HG02610 (cell line): ENCODE measurements at regions not wholly inside any gene's neighbourhood (a gene's known extent, or its start where the extent isn't known, plus 50 kb on each side); places are given as distances from the start of the nearest gene placed in this dataset.
"Not testable (repeated sequence)": the region's sequence is repeated elsewhere in the genome, so short reads cannot be mapped to it uniquely, and the experiment has no call there.

Experiments
- ATAC-seq: cut with Tn5 transposase; IDR thresholded peaks from one replicate; pipeline ENCODE4 v1.9.1; 2021; ENCODE audit warnings: mild to moderate bottlenecking, moderate library complexity; ENCODE audit not compliant: unreplicated experiment

DNA sequence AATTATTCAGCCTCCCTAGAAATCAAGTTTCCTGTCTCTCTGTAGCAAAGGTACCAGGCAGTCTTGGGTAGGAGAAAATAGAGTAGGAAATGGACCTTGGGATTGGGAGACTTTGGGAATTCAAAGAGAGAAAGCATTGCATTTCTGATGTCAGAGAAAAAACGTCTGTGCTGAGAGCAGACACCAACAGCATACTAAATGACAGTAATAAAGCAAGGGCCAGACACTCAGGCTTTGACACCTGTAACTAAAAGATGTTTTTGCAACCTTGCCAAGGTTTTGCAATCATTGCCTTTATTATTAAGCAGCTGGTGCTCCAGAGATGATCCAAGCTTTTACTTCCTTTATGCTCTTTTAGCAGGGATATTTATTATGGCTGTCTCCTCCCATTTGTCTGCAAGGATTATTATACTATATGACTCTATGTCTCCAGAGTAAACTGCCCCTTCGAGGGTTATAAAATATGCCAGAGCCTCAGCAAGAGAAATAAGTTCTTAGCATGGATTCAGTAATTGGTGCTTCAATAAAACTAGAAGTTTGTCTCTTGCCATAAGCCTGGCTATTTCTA, 85.2 kb upstream of the GRAMD1B start:
- no peak for ATAC-seq

DNA sequence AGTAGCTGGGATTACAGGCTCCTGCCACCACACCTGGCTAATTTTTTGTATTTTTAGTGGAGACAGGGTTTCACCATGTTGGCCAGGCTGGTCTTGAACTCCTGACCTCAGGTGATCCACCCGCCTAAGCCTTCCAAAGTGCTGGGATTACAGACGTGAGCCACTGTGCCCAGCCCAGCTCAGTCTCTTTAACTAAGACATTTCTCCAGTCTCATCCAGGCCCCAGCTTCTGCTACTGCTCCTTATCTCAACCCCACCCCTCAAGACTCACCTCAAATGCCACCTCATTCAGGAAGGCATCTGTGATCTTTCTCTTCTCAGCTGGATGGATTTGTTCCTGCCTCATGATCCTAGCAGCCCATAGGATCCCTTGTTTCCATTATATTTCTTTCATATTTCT, 85.9 kb upstream of the GRAMD1B start:
- not testable (repeated sequence) for ATAC-seq

DNA sequence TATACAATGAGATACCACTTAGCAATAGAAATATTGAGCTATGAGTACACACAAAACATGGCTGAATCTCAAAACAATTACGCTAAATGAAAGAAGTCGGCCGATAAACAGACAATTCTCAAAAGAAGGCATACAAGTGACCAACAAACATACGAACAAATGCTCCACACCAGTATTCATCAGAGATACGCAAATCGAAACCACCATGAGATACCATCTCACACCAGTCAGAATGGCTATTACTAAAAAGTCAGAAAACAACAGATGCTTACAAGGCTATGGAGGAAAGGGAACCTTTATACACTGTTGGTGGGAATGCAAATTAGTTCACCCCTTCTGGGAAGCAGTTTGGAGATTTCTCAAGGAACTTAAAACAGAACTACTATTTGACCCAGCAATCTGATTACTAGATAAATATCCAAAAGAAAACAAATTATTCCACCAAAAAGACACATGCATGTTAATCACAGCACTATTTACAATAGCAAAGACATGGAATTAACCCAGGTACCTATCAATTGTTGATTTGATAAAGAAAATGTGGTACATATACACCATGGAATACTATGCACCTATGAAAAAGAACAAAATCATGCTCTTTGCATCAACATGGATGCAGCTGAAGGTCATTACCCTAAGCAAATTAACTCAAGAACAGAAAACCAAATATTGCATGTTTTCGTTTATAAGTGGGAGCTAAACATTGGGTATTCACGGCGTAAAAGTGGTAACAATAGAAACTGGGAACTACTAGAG, 90.9 kb upstream of the GRAMD1B start:
- ATAC-seq, result no peak

DNA sequence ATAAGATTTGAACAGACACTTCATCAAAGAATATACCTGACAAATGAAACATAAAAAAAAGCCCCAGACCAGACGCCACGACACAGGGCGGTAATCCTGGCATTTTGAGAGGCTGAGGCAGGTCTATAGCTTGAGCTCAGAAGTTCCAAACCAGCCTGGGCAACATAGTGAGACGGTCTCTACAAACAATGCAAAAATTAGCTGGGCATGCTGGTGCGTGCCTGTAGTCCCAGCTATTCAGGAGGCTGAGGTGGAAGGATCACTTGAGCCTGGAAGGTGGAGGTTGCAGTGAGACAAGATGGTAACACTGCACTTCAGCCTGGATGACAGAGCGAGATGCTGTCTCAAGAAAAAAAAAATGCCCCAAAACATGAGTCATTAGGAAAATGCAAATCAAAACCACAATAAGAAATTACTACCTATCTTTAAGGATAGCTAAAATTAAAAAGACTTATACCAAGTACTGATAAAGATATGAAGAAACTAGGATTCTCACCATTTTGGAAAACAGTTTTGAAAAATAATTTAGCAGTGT, 91.7 kb upstream of the GRAMD1B start:
- ATAC-seq, result no peak

DNA sequence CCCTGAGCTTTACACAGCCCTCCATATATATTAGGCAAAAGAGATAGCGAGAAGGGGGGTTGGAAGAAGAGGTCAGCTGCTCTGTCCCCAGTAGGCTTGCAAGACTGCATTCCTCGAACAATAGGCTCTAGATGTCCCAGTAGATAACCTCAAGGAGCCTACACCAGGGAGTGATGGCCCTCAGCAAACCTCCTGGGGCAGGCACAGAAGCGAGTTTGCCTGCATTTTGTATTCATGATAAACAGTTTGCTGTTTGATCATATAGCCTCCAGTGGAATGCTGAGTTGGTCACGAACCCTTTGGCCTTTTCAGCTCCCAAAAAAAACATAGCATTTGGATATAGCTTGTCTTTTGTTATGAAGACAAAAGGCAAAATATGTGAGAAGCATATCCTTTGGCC, 95.1 kb upstream of the GRAMD1B start:
- no peak for ATAC-seq

DNA sequence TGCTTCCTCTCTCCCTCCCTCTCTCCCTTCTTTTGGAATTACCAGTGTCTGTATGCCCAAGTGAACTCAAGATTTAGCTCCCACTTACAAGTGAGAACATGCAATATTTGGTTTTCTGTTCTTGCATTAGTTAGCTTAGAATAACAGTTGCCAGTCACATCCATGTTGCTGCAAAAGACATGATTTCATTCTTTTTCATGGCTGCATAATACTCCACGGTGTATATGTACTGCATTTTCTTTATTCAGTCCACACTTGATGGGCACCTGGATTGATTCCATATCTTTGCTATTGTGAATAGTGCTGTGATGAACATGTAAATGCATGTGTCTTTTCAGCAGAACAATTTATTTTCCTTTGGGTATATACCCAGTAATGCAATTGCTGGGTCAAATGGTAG, 97.5 kb upstream of the GRAMD1B start:
- ATAC-seq, result not testable (repeated sequence)

DNA sequence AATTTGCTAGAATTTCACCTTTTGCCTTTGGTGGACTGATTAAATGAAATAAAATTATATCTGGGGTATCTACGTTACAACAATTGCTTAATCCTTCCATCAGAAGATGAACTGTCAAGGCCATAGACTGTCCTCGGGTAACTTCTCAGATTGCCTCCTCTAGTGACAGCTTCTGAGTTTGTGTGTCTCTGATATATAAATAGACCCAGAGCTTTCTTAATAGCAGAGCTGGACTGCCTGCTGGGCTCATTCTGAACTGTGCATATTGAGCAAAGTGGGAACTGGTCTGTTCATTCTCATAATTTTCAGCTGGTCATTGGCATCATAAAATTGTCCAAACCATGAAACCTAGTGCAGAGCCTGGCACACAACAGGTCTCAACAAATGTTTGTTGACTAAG, 99.1 kb upstream of the GRAMD1B start:
- no peak for ATAC-seq

DNA sequence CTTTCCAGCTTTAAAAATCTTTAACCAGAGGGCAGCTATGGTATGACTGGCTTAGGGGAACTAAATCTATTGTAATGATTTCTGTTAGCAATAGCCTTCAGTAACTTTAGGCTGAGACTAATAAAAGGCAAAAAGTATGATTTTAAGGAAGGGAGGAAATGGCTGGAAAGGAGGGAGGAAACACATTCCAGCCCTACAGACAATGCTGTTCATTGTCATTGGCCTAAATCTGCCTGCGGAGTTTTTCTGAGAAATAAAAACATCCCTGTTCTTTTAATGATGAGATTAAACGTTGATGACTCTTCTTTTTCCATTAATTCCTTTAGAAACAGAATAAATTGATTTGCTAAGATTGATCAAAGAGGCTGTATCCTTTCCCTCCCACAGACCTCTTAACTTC, 99.6 kb upstream of the GRAMD1B start:
- ATAC-seq, result no peak

DNA sequence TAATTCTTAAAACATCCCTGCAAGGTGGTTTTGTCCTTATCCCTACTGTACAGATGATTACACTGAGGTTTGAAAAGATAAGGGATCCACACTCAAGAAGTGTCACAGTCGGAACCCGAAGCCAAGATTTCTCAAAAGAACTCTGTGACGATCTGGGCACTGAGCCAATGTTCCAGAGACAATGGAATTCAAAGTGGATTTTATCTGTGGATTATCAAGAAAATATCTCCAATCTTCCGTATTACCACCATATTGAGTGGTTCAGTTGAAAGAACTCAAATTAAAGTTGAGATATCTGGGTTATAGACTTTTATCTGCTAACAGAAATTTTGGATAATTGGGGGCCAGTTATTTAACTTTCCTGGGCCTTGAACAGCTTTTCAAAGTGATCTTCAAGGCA, 100.0 kb upstream of the GRAMD1B start:
- no peak for ATAC-seq

DNA sequence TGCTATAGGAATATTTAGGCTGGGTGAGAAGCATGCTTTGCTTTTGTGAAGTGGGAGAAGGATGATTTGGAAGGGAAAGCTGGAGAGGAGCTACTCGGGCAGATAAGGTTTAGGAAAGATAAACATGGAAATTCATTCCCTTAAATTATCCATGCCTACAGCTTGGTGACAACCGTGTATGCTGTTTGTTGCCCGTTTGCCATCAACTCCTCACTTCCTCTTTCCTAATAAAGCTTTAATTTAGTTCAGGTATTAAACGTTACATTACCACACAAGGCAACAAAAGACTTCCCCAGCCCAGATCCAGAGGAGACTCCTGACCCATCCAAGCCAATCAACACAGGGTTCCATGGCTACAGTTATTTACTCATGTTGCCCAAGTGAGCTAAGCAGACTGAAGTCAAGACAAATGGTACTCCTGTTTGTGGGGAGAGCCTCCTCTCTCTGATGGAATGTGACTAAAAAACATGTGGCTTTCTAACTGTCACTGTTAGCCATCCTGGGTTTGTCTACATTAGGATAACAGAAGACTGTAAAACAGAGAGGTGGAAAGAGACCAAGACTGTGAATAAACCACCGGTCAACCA, 101.7 kb upstream of the GRAMD1B start:
- no peak for ATAC-seq

DNA sequence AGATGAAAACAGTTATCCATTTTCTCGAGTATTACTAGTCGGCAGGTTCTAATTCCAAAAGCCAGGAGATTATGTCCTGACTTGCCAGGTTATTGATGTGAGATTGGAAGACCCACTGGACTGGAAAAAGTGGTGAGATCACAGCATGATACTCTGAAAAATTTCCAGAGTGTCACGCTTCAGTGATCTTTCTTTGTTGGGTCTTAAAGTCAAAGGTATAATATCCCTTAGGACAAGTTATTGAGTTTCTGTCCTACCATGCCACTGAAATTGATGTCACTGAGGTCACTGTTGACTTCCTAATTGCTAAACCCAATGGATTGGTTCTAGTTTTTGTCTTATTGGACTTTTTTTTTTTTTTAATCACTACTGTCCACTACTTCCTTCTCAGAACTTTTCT, 104.5 kb upstream of the GRAMD1B start:
- ATAC-seq, result no peak

DNA sequence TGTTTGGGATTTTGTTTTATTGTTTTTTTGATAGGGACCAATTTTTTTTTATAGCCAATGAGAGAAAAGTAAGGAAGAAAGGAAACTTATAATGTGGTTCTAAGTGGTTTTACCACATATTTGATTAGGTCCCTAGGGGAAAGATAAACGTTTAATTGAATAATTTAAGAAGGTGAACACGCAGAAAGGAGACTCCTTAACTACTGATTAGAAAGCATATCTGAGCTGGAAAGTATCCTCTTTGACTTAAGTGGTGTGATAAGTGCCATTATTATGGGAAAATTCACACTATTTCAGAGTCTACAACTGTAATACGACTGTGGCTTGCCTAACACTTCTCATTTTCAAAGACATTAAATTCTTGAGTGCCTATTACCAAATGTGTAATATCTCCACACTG, 106.5 kb upstream of the GRAMD1B start:
- no peak for ATAC-seq

DNA sequence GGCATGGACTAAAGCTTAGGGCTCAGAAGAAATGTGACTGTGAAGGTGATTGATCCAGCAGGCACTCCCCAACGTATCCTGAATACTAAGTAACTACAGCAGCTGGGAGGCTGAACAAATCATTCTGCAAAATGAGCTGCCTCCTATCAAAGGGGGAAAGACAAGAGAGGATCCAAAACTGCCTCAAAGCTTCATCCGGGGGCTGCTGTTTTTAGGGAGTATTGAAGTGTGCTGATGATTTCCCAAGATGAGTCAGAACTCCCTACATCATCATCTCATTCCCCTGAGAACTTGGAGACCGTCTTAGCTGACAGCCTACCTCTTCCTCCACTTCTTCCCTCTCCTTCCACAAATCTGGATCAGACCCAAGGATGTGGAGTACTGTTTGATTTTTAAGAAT, 108.4 kb upstream of the GRAMD1B start:
- ATAC-seq, result no peak

DNA sequence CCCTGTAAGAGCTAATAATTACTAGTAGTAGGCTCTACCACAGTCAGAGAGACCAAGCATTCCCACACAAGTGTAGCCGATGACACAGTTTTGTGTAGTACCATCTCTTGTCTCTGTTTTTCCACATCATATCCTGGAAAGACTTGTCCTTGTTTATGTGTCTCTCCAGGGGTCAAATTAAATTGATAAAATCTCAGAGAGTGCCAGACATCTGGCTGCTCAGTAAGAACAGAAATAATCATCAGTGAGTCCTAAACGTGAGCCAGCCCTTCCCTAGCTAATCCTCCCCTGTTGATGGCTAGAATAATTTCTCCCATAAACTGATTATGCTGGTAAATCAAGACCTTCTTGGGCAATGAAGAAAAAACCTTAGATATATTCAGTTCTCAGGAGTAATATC, 111.4 kb upstream of the GRAMD1B start:
- no peak for ATAC-seq

DNA sequence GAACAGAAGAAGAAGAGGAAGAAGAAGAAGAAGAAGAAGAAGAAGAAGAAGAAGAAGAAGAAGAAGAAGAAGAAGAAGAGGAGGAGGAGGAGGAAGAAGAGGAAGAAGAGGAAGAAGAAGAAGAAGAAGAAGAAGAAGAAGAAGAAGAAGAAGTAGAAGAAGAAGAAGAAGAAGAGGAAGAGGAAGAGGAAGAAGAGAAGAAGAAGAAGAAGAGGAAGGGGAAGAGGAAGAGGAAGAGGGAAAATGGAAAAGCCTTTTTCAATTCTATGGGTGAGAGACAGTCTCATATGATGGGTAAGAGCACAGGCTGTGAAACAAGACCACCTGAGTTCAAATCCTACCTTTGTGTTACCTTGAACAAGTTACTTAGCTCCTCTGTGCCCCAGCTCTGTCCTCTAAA, 111.9 kb upstream of the GRAMD1B start:
- not testable (repeated sequence) for ATAC-seq

DNA sequence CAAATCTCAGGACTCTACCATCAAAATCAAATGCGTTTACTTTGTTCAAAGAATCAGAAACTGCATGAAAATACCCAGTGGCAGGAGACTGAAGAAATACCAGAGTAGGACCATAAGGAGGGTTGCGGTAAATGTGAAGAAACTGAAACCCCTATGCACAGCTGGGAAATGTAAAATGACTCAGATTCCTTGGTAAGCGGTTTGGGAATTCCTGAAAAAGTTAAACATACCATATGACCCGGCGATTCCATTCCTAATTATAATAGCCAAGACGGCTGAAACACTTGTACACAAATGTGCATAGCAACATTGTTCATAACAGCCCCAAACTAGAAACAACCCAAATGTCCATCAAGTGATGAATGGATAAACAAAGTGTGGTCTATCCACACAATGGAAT, 114.1 kb upstream of the GRAMD1B start:
- ATAC-seq, result no peak

DNA sequence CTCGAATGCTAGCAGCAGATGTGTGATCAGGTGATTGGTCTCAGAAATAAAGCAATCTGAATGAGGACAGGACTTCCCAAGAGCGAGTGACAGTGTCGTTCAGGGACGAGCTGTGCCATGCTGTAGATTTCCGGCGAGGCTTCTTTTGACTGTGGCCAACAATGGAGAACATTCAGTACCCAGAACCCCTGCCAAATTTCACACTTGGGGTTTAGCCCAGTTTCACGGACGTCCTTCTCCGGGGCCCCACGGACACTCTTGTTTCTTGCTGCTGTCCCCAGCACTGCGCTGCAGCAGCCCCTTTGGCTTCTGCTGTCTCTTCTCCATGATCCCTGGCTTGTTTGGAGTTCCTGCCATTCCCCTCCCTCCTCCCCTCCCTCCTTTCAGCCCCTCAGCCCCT, 115.1 kb upstream of the GRAMD1B start:
- no peak for ATAC-seq

DNA sequence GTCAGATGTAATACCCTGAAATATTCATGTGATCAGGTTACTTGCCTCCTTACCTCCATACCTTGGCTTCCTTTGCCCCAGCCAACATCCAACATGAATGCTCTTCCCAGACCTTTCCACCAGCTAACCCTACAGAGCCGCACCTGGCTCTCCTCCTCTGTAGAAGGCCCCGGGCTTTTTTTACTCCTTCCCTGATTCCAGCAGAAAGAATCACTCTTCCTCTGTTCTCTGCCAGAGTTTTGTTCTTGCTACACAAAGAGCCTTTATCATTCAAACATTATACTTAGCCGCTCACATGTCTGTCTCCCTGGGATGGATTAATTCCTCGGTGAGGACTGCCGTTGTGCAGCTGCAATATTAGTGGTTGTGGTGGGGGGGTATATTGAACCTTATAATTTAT, 116.8 kb upstream of the GRAMD1B start:
- no peak for ATAC-seq

DNA sequence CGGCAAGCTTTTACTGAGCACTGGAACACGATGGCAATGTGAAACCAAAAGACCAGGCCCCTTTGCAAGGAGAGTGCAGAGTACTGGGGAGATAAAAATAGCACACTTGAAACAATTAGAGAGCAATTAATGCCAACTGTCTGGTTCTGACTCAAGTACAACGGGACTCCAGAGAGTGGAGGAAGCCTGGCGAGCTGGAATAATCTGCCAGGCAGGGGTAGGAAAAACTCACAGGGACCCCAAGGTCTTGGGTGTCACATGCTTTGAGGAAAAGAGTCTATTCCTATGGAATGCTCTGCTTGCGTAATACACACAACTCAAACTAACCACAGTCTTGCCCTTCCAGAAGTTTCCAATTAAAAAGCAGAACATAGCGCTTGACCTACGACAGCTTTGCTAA, 113.0 kb upstream of the CLMP start:
- ATAC-seq, result no peak

DNA sequence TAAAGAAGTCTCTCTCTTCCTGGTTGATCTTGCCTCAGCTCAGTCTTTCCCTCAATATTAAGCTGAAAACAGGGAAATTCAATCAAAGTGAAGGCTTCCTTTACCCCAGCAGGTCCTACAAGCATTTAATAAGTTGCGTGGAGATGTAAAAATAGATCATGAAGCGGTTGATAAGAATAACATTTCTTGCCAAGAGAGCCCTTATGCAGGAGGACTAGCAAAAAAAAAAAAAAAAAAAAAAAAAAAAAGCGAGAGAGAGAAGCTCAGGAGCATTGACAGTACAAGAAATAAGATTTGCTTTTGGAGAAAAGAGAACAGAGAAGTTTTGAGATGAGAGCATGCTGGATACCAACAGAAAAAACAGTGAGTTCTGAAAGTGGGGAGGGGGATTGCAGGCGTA, 112.2 kb upstream of the CLMP start:
- no peak for ATAC-seq

DNA sequence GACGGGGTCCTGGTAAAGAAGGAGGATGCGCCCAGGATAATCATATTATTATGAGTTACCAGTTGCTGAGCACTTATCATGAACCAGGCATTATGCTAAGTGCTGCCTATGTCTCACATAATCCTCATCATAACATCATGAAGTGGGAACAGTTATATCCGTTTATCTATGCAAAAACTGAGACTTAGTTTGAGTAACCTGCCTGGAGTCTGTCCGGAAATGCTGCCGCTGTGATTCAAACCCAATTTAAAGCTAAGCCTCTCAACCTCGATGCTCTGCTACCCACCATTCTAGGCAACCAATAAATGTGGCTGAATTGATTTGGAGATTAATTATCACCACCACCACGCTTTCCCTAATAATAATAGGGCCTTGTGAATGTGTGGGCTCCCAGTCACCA, 111.5 kb upstream of the CLMP start:
- no peak for ATAC-seq

DNA sequence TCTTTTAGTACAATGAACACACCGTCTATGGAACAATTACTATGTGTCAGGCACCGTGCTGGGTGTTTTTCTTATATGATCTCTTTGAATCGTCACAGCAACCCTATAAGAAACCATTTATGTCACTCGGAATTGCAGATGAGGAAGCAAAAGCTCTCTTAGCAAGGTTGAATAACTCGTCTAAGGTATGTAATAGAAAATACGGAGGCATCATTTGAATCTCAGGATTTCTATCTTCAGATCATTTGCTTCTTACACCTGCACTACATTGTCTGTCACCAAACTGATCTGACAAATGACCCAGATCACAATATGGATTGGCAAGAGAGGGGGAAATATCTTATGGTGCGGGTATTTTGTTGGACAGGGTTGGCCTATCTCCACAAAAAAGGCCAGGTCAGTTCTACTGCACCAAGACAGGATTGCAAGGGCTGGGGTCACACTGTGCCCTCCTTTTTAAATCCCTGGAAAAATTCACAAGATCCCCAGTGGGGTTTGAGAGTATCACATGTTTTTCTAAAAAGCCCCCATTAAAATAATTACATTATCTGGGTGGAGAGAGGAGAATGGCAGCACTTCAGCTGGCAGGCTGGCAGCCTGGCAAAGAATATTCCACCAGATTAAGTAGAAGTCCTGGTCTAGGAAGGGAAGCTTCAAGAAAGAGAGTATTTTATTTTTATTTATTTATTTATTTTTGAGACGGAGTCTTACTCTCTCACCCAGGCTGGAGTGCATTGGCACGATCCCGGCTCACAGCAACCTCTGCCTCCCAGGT, 110.7 kb upstream of the CLMP start:
- no peak for ATAC-seq
